B cell (primary cell): ENCODE measurements at regions not wholly inside any gene's neighbourhood (a gene's known extent, or its start where the extent isn't known, plus 50 kb on each side); places are given as distances from the start of the nearest gene placed in this dataset.

ENCODE experiments used
- ATAC-seq: fragments of 200-7000 bp; cut with Tn5 transposase; one replicate; pipeline ENCODE4 v1.10.0; 2021; ENCODE audit warnings: low read depth, mild to moderate bottlenecking, moderate number of reproducible peaks, moderate library complexity
- CTCF ChIA-PET: fragments of 350-600 bp; sonication (Branson Sonifier 250); formaldehyde crosslinking; loops from one replicate; lab custom pipeline; 2021; ENCODE audit warnings: antibody characterized with exemption, inconsistent platforms; lab: Charles Lee
- POLR2A ChIA-PET: fragments of 350-600 bp; sonication (Branson Sonifier 250); formaldehyde crosslinking; loops from one replicate; lab custom pipeline; 2021; ENCODE audit warnings: antibody characterized with exemption; lab: Charles Lee
- DNase-seq: peaks from one replicate; pipeline ENCODE4 v3.0.0; 2013
- H2AFZ ChIP-seq: 2 replicates; pipeline ENCODE4 v1.6.1; 2012; ENCODE audit warnings: mild to moderate bottlenecking, low read depth, low read length; ENCODE audit not compliant: insufficient read depth, poor library complexity, severe bottlenecking
- H3K27ac ChIP-seq, 2 donors: 1 replicate in 1 of 2; 2 replicates in 1 of 2; pipeline ENCODE4 v1.5.1; 2012 to 2013; ENCODE audit warnings: low read length in 2 of 2, mild to moderate bottlenecking in 2 of 2, moderate library complexity in 1 of 2
- H3K27me3 ChIP-seq, 4 experiments: fragments of 200-600 bp in 1 of 4; sonication (generic) in 1 of 4; replicated peaks in 1 of 4; 1 replicate in 2 of 4; 2 replicates in 2 of 4; pipeline versions ENCODE4 v1.6.1 to v1.7.0; 2013 to 2016; ENCODE audit warnings: low read length in 3 of 4, mild to moderate bottlenecking in 2 of 4, mixed read lengths in 1 of 4, moderate library complexity in 1 of 4; ENCODE audit not compliant: insufficient read depth in 4 of 4, control insufficient read depth in 3 of 4; ENCODE audit errors: control extremely low read depth in 1 of 4
- H3K36me3 ChIP-seq, 2 experiments: replicated peaks in 1 of 2; 1 replicate in 1 of 2; 2 replicates in 1 of 2; pipeline versions ENCODE4 v1.6.1 to v1.7.1; 2013; ENCODE audit warnings: low read length in 1 of 2; ENCODE audit not compliant: insufficient read depth in 2 of 2, control insufficient read depth in 1 of 2; ENCODE audit errors: control extremely low read depth in 1 of 2, extremely low read depth in 1 of 2
- H3K4me1 ChIP-seq, 2 donors: fragments of 200-600 bp in 1 of 2; sonication (generic) in 1 of 2; 1 replicate in 1 of 2; 2 replicates in 1 of 2; pipeline versions ENCODE4 v1.5.1 to v1.6.1; 2013 to 2017; ENCODE audit warnings: low read length in 2 of 2; ENCODE audit not compliant: control insufficient read depth in 2 of 2, insufficient read depth in 2 of 2
- H3K4me2 ChIP-seq: replicated peaks from 2 replicates; pipeline ENCODE3; 2012; ENCODE audit warnings: mild to moderate bottlenecking, low read depth, low read length; ENCODE audit not compliant: poor library complexity, severe bottlenecking
- H3K4me3 ChIP-seq, 5 experiments: fragments of 200-600 bp in 1 of 5; sonication (generic) in 1 of 5; 1 replicate in 3 of 5; 2 replicates in 2 of 5; pipeline versions ENCODE4 v1.5.1 to v1.7.0; 2011 to 2016; ENCODE audit warnings: low read length in 4 of 5, mild to moderate bottlenecking in 4 of 5, low read depth in 2 of 5, control low read depth in 1 of 5, moderate library complexity in 1 of 5; ENCODE audit not compliant: insufficient read depth in 1 of 5; ENCODE audit errors: control extremely low read depth in 1 of 5, extremely low read depth in 1 of 5
- H3K79me2 ChIP-seq: fragments of 200-600 bp; sonication (generic); one replicate; pipeline ENCODE4 v1.6.0; 2016; ENCODE audit warnings: low read length; ENCODE audit not compliant: control insufficient read depth, insufficient read depth
- H3K9ac ChIP-seq: fragments of 200-600 bp; sonication (generic); 2 replicates; pipeline ENCODE4 v1.6.1; 2017; ENCODE audit warnings: mild to moderate bottlenecking, low read length, moderate library complexity
- H3K9me3 ChIP-seq, 3 donors: one replicate each; pipeline versions ENCODE4 v1.6.1 to v1.7.1; 2013; ENCODE audit warnings: low read length in 2 of 3; ENCODE audit not compliant: control insufficient read depth in 2 of 3, insufficient read depth in 1 of 3; ENCODE audit errors: control extremely low read depth in 1 of 3
- H4K20me1 ChIP-seq: 2 replicates; pipeline ENCODE4 v1.6.0; 2012; ENCODE audit warnings: mild to moderate bottlenecking, low read length; ENCODE audit not compliant: insufficient read depth, control insufficient read depth, poor library complexity, severe bottlenecking
- H3K27ac Mint-ChIP-seq: one replicate; pipeline ENCODE4 v1.8.0; 2021; ENCODE audit warnings: mixed read lengths
- H3K27me3 Mint-ChIP-seq: one replicate; pipeline ENCODE4 v1.8.0; 2021; ENCODE audit warnings: mixed read lengths
- H3K4me1 Mint-ChIP-seq: one replicate; pipeline ENCODE4 v1.8.0; 2021; ENCODE audit warnings: mixed read lengths
- H3K4me3 Mint-ChIP-seq: one replicate; pipeline ENCODE4 v1.8.0; 2021; ENCODE audit warnings: mixed read lengths
- H3K9me3 Mint-ChIP-seq: one replicate; pipeline ENCODE4 v1.8.0; 2022; ENCODE audit warnings: mixed read lengths; ENCODE audit not compliant: insufficient read depth
- EZH2 ChIP-seq: IDR thresholded peaks from 2 replicates; pipeline ENCODE4 v1.6.1; 2012; ENCODE audit warnings: borderline replicate concordance, low read depth, mild to moderate bottlenecking, moderate library complexity, low read length; ENCODE audit not compliant: insufficient read depth, poor library complexity, severe bottlenecking
- WGBS: methylation state at CpG from one replicate; pipeline ENCODE4 v1.1.5; 2013; ENCODE audit warnings: missing lambda C conversion rate; ENCODE audit not compliant: insufficient coverage; 5-methylcytosine and 5-hydroxymethylcytosine counted together
- intact Hi-C: fragments of 100-400 bp; cut with micrococcal nuclease; formaldehyde crosslinking; loops from one replicate; pipeline ENCODE4 v1.10.0; 2022
- TF ChIP-seq, protein P1 (sequence below): fragments of 200-600 bp; IDR thresholded peaks from one replicate; pipeline ENCODE4 v1.8.0; 2022; ENCODE audit warnings: antibody characterized with exemption, mild to moderate bottlenecking

DNA sequence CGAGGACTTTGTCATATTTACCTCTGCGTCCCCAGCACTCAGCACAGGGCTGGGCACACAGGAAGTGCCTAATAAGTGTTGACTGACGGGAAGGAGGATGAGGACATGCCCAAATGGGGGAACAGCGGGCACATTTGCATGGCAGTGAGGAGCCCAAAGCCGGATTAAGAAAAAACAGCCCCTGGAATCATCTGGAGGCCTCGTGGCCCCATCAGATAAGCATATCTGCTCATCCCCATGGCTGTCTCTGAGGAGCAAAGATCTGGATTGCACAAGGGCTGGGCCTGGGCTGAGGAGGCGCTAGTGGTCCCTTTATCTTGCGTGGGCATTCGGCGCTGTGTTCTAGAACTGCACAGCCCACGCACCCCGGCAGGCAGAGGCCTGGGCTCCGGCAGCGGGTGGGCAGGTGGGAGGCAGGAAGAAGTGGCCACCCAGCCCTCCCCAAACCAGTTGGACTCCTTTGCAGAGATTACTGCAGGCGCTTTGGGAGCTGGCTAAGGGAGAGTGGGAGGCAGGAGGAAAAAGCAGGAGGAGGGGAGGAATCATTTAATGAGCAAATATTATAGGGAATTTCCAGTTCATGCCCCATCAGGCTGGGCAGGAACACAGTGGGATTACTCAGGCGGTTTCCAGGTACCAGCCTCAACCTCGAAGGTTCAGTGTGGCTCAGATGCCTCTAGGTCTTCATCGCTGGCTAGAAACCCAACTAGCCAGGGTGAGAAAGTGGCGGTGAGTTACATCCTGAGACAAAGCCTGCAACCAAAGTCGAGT is 108.1 kb downstream of the CEBPB start:
- H3K4me1 ChIP-seq, result peaks cover 6 to 8% of the 10 kb centered on the region in 2 donors
- H3K36me3 ChIP-seq, result no peaks in the 10 kb centered on the region
- Mint-ChIP-seq H3K27me3 (peaks cover 22% of the 10 kb centered on the region), H3K4me3 (no peak overlapping the region), H3K27ac (no peak overlapping the region), H3K4me1 (peaks cover 17% of the 10 kb centered on the region), H3K9me3 (no peaks in the 10 kb centered on the region)
- DNase-seq (no peak), ATAC-seq (no peak)
- CTCF ChIA-PET, result no interaction called here
- no peaks in the 10 kb centered on the region for H3K9me3 ChIP-seq
- TF ChIP-seq EZH2, result no peak
- TF ChIP-seq, protein P1, sequence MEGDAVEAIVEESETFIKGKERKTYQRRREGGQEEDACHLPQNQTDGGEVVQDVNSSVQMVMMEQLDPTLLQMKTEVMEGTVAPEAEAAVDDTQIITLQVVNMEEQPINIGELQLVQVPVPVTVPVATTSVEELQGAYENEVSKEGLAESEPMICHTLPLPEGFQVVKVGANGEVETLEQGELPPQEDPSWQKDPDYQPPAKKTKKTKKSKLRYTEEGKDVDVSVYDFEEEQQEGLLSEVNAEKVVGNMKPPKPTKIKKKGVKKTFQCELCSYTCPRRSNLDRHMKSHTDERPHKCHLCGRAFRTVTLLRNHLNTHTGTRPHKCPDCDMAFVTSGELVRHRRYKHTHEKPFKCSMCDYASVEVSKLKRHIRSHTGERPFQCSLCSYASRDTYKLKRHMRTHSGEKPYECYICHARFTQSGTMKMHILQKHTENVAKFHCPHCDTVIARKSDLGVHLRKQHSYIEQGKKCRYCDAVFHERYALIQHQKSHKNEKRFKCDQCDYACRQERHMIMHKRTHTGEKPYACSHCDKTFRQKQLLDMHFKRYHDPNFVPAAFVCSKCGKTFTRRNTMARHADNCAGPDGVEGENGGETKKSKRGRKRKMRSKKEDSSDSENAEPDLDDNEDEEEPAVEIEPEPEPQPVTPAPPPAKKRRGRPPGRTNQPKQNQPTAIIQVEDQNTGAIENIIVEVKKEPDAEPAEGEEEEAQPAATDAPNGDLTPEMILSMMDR, result no peak
- WGBS, result 90% methylated on average over 18 of the region's 20 CpGs
- no peak overlapping the region for H3K4me2 ChIP-seq
- H3K27me3 ChIP-seq, result peaks cover 0 to 7% (median 3%) of the 10 kb centered on the region in 4 experiments
- H4K20me1 ChIP-seq, result no peaks in the 10 kb centered on the region
- POLR2A ChIA-PET, result no interaction called here
- H3K27ac ChIP-seq, result no peak overlapping the region
- H3K9ac ChIP-seq, result no peak overlapping the region
- no peak overlapping the region for H3K4me3 ChIP-seq
- intact Hi-C loops, result no loop called here
- H2AFZ ChIP-seq, result no peak overlapping the region
- no peaks in the 10 kb centered on the region for H3K79me2 ChIP-seq

DNA sequence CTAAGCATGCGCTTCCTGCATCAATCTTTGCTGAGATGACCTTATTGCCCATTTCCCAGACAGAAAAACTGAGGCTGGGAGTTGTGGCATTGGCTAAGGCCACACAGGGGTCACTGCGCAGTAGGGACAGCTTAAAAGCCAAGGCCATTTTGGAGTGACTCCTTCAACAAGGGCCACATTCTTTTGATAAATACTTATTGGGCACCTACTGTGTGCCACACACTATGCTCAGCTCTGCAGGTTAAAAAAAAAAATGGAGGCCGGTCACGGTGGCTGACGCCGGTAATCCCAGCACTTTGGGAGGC is 108.6 kb downstream of the CEBPB start:
- POLR2A ChIA-PET, result no interaction called here
- H3K27me3 Mint-ChIP-seq, result peaks cover 22% of the 10 kb centered on the region

More for the DNA sequence above, 108.6 kb downstream of the CEBPB start:
- H3K4me3 ChIP-seq, result no peak overlapping the region
- H3K79me2 ChIP-seq, result no peaks in the 10 kb centered on the region
- H3K9me3 ChIP-seq, result no peaks in the 10 kb centered on the region
- H3K36me3 ChIP-seq, result no peaks in the 10 kb centered on the region
- peaks cover 0 to 7% (median 3%) of the 10 kb centered on the region in 4 experiments for H3K27me3 ChIP-seq
- 98% methylated on average over 6 of the region's 6 CpGs for WGBS
- CTCF ChIA-PET, result no interaction called here
- ATAC-seq (no peak), DNase-seq (no peak)
- TF ChIP-seq, protein P1, result no peak
- no peak for TF ChIP-seq EZH2
- H4K20me1 ChIP-seq, result no peaks in the 10 kb centered on the region
- intact Hi-C loops, result no loop called here
- no peak overlapping the region for H3K9ac ChIP-seq
- H3K4me3 Mint-ChIP-seq, result no peak overlapping the region
- peaks cover 17% of the 10 kb centered on the region for H3K4me1 Mint-ChIP-seq
- H3K4me2 ChIP-seq, result no peak overlapping the region
- no peak overlapping the region for H3K27ac ChIP-seq
- H3K4me1 ChIP-seq, result peaks cover 6 to 8% of the 10 kb centered on the region in 2 donors
- no peak overlapping the region for H3K27ac Mint-ChIP-seq
- H3K9me3 Mint-ChIP-seq, result no peaks in the 10 kb centered on the region
- H2AFZ ChIP-seq, result no peak overlapping the region
